ENCODE measurements at regions not wholly inside any gene's neighbourhood (a gene's known extent, or its start where the extent isn't known, plus 50 kb on each side); places are given as distances from the start of the nearest gene placed in this dataset.
A peak's percentile ranks its signal among the peaks of the same experiment; 100 is the strongest.

DNA sequence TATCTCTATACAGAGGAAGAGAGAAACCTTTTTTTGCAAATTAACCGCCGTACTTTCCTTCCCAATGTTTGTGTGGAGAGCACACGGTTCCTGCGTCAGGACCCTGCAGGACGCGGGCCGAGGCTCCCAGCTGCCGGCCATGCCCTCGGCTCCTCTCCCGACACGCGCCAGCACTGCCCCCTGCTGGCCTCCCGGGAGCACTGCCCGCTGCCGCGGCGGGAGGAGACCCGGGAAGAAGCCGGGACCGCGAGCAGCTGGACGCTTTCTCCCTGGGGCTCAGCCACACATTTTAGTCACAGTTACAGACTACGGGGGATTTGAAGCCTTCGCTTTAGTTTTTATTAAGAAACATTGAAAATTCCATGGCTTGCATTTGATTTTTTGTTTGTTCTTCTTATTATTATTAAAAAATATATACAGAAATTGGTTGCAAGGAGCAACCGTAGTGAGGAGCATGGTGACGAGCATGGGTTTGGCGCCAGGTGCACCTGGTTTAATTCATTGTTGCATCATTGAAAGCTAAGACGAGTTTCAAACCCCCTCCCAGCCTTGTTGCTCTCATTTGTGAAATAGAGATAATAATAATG is 401.2 kb downstream of the GALR1 start:
- DNase-seq: peak; percentile 17 to 39 (median 28)
- H3K27me3 Mint-ChIP-seq (ENCODE audit: low read depth in 3 of 3): peaks cover 0 to 12% (median 7%) of the 10 kb centered on the region in 3 donors
- Histone ChIP-seq H3K36me3 (replicated peaks in 1 of 2; ENCODE audit: control insufficient read depth in 1 of 2, insufficient read depth in 2 of 2, low read length in 2 of 2) (no peaks in the 10 kb centered on the region), H3K9ac (ENCODE audit: insufficient read depth, low read length, poor library complexity, severe bottlenecking) (no peak overlapping the region), H3K79me2 (ENCODE audit: insufficient read depth, low read length) (no peaks in the 10 kb centered on the region), H3K4me3 (replicated peaks in 1 of 3; ENCODE audit: low read depth in 2 of 3, low read length in 3 of 3) (no peak overlapping the region), H2AFZ (ENCODE audit: insufficient read depth, low read depth, low read length, poor library complexity, severe bottlenecking) (no peak overlapping the region), H3K4me2 (replicated peaks; ENCODE audit: extremely low read depth, low read length, poor library complexity, severe bottlenecking) (no peak overlapping the region), H3K27me3 (ENCODE audit: control insufficient read depth in 2 of 2, insufficient read depth in 2 of 2, low read length in 2 of 2) (peaks cover 0 to 4% of the 10 kb centered on the region in 2 donors), H3K4me1 (ENCODE audit: control insufficient read depth in 1 of 2, insufficient read depth in 2 of 2, low read length in 2 of 2) (no peaks in the 10 kb centered on the region), H4K20me1 (ENCODE audit: insufficient read depth, low read length) (no peaks in the 10 kb centered on the region), H3K27ac (ENCODE audit: low read depth in 1 of 2, low read length in 2 of 2) (no peak overlapping the region), H3K9me3 (replicated peaks in 1 of 2; ENCODE audit: control insufficient read depth in 1 of 2, insufficient read depth in 1 of 2, low read length in 2 of 2) (no peaks in the 10 kb centered on the region)
- no peaks in the 10 kb centered on the region for H3K9me3 Mint-ChIP-seq
- intact Hi-C loops (cut with micrococcal nuclease): loop anchor here in 1 of 2 donors (10.0 kb wide), 1 partner anchor 846 kb away; no protein-coding TSS in a partner anchor
- TF ChIP-seq, protein P1, sequence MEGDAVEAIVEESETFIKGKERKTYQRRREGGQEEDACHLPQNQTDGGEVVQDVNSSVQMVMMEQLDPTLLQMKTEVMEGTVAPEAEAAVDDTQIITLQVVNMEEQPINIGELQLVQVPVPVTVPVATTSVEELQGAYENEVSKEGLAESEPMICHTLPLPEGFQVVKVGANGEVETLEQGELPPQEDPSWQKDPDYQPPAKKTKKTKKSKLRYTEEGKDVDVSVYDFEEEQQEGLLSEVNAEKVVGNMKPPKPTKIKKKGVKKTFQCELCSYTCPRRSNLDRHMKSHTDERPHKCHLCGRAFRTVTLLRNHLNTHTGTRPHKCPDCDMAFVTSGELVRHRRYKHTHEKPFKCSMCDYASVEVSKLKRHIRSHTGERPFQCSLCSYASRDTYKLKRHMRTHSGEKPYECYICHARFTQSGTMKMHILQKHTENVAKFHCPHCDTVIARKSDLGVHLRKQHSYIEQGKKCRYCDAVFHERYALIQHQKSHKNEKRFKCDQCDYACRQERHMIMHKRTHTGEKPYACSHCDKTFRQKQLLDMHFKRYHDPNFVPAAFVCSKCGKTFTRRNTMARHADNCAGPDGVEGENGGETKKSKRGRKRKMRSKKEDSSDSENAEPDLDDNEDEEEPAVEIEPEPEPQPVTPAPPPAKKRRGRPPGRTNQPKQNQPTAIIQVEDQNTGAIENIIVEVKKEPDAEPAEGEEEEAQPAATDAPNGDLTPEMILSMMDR (IDR thresholded peaks at IDR 0.05): peak; percentile 82
- H3K4me3 Mint-ChIP-seq: no peak overlapping the region
- no peaks in the 10 kb centered on the region for H3K36me3 Mint-ChIP-seq
- H3K4me1 Mint-ChIP-seq: no peaks in the 10 kb centered on the region
- WGBS (ENCODE audit: insufficient coverage): 0% methylated on average over 17 of the region's 28 CpGs
- H3K27ac Mint-ChIP-seq: no peak overlapping the region

DNA sequence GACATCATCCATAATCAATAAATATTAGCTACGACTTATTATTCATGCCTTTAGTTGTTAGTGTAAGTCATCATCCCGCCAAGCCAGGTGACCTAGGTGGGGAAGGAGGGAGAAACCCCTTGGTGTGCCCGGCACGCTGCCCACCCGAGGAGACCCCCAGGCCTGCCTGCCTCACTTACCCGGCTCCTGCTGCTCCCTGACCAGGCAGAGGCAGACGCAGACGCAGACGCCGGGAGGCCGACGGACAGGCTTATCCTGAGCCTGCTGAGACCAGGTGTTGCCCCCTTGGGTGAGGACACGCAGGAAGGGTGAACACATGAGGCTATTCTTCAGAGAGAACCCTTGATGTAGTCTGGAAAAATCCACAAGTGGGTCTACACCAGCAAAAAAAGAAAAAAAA is 401.8 kb downstream of the GALR1 start:
- DNase-seq: no peak
- no peak overlapping the region for H3K27ac ChIP-seq (ENCODE audit: low read depth in 1 of 2, low read length in 2 of 2)
- TF ChIP-seq, protein P1 (IDR thresholded peaks at IDR 0.05): no peak
- H3K4me2 ChIP-seq (replicated peaks; ENCODE audit: extremely low read depth, low read length, poor library complexity, severe bottlenecking): no peak overlapping the region
- H3K9me3 ChIP-seq (replicated peaks in 1 of 2; ENCODE audit: control insufficient read depth in 1 of 2, insufficient read depth in 1 of 2, low read length in 2 of 2): no peaks in the 10 kb centered on the region
- H3K4me1 Mint-ChIP-seq: no peaks in the 10 kb centered on the region
- peaks cover 0 to 2% (median 0%) of the 10 kb centered on the region in 7 donors for H3K9me3 Mint-ChIP-seq
- WGBS (ENCODE audit: insufficient coverage): 90% methylated on average over 8 of the region's 13 CpGs
- H3K4me1 ChIP-seq (ENCODE audit: control insufficient read depth in 1 of 2, insufficient read depth in 2 of 2, low read length in 2 of 2): no peaks in the 10 kb centered on the region
- intact Hi-C loops (cut with micrococcal nuclease): loop anchor here in 1 of 2 donors (10.0 kb wide), 1 partner anchor 847 kb away; no protein-coding TSS in a partner anchor
- no peaks in the 10 kb centered on the region for H3K36me3 ChIP-seq (replicated peaks in 1 of 2; ENCODE audit: control insufficient read depth in 1 of 2, insufficient read depth in 2 of 2, low read length in 2 of 2)
- H3K79me2 ChIP-seq (ENCODE audit: insufficient read depth, low read length): no peaks in the 10 kb centered on the region
- H3K27me3 Mint-ChIP-seq (ENCODE audit: low read depth in 3 of 3): peaks cover 0 to 12% (median 8%) of the 10 kb centered on the region in 3 donors
- H3K9ac ChIP-seq (ENCODE audit: insufficient read depth, low read length, poor library complexity, severe bottlenecking): no peak overlapping the region
- H2AFZ ChIP-seq (ENCODE audit: insufficient read depth, low read depth, low read length, poor library complexity, severe bottlenecking): no peak overlapping the region
- H3K27me3 ChIP-seq (ENCODE audit: control insufficient read depth in 2 of 2, insufficient read depth in 2 of 2, low read length in 2 of 2): peaks cover 0 to 4% of the 10 kb centered on the region in 2 donors
- H3K4me3 Mint-ChIP-seq: no peak overlapping the region
- no peaks in the 10 kb centered on the region for H3K36me3 Mint-ChIP-seq
- H3K4me3 ChIP-seq (replicated peaks in 1 of 3; ENCODE audit: low read depth in 2 of 3, low read length in 3 of 3): no peak overlapping the region
- H3K27ac Mint-ChIP-seq: no peak overlapping the region
- H4K20me1 ChIP-seq (ENCODE audit: insufficient read depth, low read length): no peaks in the 10 kb centered on the region
